Activated CD4-positive, alpha-beta T cell treated with anti-CD3 and anti-CD28 coated beads, Interleukin-2, Interleukin-6, amounts not matched to agents 100 ng/mL and 50 ng/mL, durations not matched to agents 16 hours and 8 hours (primary cell): ENCODE measurements at regions not wholly inside any gene's neighbourhood (a gene's known extent, or its start where the extent isn't known, plus 50 kb on each side); places are given as distances from the start of the nearest gene placed in this dataset.
"Not testable (repeated sequence)": the region's sequence is repeated elsewhere in the genome, so short reads cannot be mapped to it uniquely, and the experiment has no call there.

Experiments
- DNase-seq: peaks from one replicate; pipeline ENCODE4 v3.0.0-alpha.2; 2020

- DNase-seq: no peak
Measured at GRCh38 chr2:88927128-88927527, 235.7 kb downstream of the RPIA start.

- no peak for DNase-seq
Measured at GRCh38 chr2:88930659-88931058, 239.2 kb downstream of the RPIA start.

- no peak for DNase-seq
Measured at GRCh38 chr2:88932686-88933085, 241.2 kb downstream of the RPIA start.

DNA sequence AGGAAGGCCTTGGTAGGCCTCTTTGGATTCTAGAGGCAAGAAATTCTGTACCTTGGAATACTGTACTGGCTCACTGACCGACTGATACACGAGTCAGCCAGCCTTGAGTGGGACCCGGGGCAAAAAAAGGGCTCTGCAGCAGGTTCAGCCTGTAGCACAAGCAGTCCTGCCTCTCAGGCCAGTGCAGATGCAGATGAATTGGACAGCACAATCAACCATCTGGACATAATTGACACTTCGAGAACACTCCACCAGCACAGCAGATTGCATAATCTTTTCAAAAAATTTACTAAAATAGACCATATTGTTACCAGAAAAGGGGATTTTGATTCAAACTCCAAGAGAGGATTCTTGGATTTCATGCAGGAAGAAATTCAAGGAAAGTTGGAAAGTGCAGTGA, 241.6 kb downstream of the RPIA start:
- DNase-seq: no peak

GRCh38 chr2:88933980-88934379, 242.5 kb downstream of the RPIA start:
- no peak for DNase-seq

GRCh38 chr2:88941178-88941577, 249.7 kb downstream of the RPIA start:
- peak; percentile 41 for DNase-seq

DNA sequence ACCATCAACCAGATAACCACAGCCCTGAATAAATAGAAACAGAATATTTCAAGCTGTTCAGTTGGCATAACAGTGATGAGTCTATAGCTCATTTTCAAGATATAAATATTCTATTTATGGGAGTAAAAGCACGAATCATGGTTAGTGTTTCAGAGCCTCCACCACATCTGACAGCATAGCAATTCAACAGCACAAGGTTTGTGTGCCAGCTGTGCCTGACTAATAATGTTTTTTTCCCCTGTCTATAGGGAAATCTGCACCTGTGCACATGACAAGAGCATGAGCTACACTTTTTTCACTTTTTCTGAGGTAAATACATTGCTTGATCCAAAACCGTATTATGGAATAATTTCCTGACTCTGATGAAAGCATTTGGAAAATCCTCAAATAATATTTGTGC, 251.3 kb downstream of the RPIA start:
- no peak for DNase-seq

- no peak for DNase-seq
Measured at GRCh38 chr2:88949336-88949735, 257.9 kb downstream of the RPIA start.

GRCh38 chr2:88950010-88950409, 258.5 kb downstream of the RPIA start:
- peak; percentile 14 for DNase-seq

DNA sequence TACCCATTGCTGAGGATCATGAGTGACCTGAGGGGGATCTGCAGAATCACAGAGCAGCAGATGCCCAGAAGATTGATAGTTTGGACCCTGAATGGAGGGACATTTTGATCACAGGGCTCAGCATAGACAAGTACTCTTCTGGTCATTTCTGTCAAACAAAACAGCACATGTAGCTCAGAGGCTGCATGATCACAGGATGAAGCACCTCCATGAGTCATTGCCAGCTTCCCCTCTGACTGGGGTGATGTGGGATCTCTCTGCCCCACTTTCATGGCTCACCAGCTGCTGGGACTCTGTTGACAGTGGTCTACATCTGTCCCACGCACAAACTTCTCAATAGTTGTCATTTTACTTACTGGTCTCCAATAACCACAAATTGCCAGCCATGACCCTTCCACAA, 264.1 kb downstream of the RPIA start:
- no peak for DNase-seq

DNA sequence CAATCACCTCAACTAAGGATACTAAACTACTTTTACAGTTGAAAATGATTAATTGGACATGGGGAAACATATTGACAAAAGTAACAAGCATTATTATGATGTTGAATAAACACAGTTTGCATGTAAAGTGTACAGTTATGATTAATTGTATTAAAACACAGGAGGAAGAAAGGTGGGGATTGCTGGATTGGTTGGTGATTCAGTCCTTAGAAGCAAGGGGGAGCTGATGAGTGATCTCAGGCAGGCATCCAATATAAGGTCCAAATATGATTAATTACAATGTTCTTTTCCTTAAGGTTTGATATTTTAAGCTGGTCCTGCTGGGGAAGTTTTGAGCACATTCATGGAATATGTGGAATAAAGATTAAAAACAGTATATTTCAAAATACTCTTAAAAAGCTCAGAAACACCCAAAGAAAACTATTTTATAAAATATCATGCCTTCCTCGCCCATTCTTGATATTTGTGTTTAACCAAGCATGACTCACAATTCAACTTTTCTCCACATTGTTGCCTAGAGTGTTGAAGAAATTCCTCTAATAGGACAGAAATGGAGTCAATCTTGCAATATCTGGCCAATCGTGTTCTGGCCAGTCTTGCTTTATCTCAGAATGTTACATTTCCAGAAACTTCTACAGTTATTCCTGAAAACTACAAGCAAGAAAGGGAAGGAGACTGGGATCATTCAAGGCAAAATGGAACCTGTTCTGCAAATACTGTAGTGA, 268.2 kb downstream of the RPIA start:
- DNase-seq: no peak

DNA sequence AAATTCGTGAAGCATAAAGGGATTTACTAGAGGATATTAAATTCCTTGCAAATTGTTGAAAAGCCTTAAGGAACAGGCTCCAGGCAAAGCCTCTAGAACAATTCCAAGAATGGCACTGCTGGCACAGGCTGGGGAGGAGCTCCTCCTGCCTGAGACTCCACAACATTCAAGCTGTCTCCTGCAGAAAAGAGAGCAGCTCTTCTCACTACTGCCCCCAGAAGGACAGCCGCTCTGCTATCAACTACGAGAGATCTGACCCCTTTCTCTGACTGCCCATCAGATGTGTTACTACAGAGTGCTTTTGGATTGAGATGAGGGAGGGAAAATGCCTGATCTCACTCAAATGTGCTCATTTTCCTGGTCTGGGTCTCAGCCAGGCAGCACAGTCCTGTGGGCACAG, 269.9 kb downstream of the RPIA start:
- DNase-seq: not testable (repeated sequence)

- DNase-seq: no peak
Measured at GRCh38 chr2:88967844-88968243, 276.4 kb downstream of the RPIA start.

DNA sequence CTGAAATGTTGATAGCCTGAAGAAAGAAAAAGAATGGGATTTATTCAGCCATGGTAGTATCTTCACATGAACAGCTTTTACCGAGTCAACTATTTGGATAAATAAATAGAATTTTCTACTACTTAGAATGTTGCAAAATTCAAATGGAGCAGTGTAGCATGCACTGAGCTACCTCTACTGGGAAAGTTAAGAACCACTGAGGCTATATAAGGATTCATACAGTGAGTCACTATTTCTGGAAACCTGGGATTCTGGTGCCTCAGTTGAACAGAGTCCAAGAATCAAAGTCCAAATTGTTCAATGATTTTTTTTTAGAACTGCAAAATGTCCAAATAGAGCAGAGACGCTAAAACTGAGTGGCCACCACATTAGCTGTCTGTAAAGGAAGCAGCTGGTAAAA, 286.5 kb downstream of the RPIA start:
- not testable (repeated sequence) for DNase-seq

GRCh38 chr2:88978446-88978845, 287.0 kb downstream of the RPIA start:
- not testable (repeated sequence) for DNase-seq

GRCh38 chr2:88984079-88984478, 292.6 kb downstream of the RPIA start:
- not testable (repeated sequence) for DNase-seq

GRCh38 chr2:88986721-88987330, 295.4 kb downstream of the RPIA start:
- peak; percentile 4 for DNase-seq

DNA sequence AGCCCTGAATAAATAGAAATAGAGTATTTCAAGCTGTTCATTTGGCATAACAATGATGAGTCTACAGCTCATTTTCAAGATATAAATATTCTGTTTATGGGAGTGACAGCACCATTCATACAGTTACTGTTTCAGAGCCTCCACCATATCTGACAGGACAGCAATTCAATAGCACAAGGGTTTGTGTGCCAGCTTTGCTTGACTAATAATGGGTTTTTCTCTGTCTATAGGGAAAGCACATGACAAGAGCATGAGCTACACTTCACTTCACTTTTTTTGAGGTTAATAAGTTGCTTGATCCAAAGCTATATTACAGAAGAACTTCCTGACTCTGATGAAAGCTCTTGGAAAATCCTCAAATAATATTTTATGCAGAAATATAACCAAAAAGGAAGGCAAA, 297.1 kb downstream of the RPIA start:
- DNase-seq: not testable (repeated sequence)

GRCh38 chr2:88992819-88993218, 301.3 kb downstream of the RPIA start:
- not testable (repeated sequence) for DNase-seq

- not testable (repeated sequence) for DNase-seq
Measured at GRCh38 chr2:88994856-88995255, 303.4 kb downstream of the RPIA start.

GRCh38 chr2:88996588-88996987, 305.1 kb downstream of the RPIA start:
- not testable (repeated sequence) for DNase-seq

DNA sequence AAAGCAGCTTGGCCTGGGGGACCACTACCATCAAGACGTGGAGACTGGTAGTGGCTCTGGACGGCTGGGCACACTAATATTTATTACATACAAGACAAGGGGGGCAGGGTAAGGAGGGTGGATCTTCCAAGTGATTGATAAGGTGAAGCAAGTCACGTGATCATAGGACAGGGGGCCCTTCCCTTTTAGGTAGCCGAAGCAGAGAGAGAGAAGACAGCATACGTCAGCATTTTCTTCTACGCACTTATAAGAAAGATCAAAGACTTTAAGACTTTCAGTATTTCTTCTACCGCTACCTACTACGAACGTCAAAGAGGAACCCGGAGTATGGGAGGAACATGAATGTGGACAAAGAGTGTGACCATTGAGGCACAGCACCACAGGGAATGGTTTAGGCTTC, 307.9 kb downstream of the RPIA start:
- DNase-seq: no peak

DNA sequence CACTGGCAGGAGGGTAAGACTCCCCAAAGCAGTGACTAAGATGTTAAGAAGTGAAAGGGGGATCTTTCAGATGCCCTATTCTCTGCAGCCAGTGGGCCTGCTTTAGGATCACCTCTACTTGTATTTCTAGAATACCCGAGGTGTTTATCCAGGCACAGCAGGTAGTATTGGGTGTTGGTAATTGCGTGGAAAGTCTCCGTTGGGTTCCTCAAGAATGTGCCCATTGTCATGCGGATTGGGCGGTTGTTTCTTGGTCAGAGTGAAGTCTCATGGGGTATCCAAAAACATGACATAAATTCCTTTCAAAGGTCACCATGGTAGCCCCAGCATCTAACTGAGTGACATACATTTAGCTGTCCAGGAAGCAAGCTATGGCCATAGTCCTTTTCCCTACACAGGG, 308.8 kb downstream of the RPIA start:
- DNase-seq: no peak

DNA sequence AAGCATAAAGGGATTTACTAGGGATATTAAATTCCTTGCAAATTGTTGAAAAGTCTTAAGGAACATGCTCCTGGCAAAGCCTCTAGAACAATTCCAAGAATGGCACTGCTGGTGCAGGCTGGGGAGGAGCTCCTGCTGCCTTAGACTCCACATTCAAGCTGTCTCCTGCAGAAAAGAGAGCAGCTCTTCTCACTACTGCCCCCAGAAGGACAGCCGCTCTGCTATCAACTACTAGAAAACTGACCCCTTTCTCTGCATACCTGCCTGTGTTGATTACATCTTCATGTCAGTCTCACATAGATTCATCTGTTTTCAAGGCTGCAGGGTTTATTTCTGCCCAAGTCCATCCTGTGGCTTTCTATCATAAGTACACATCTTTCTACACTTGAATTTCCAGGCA, 312.8 kb downstream of the RPIA start:
- DNase-seq: not testable (repeated sequence)

- not testable (repeated sequence) for DNase-seq
Measured at GRCh38 chr2:89020566-89020965, 329.1 kb downstream of the RPIA start.
